ENCODE measurements at regions not wholly inside any gene's neighbourhood (a gene's known extent, or its start where the extent isn't known, plus 50 kb on each side); places are given as distances from the start of the nearest gene placed in this dataset.

DNA sequence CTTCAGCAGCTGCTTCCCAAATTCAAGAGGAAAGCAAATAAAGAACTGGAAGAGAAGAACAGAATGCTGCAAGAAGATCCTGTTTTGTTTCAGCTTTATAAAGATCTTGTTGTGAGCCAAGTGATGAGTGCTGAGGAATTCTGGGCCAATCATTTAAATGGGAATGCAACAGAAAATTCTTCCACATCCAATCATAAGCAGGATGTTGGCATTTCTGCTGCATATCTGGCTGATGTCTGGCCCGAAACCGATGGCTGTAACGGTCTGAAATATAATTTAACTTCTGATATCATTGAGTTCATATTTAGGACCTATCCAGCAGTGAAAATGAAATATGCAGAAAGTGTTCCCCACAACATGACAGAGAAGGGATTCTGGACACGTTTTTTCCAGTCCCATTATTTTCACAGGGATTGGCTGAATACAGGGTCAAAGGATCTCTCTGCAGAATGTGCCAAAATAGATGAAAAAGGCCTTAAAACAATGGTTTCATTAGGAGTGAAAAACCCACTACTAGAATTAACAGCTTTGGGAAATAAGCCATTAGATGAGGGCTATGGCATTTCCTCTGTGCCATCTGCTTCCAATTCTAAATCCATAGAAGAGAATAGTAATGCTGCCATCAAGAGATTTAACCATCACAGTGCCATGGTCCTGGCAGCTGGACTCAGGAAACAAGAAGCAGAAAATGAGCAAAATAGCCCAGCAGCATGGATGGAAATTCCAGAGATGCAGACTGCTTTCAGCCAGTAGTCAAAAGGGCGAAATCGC is 175.6 kb downstream of the MC4R start:
- TF ChIP-seq, protein P1, sequence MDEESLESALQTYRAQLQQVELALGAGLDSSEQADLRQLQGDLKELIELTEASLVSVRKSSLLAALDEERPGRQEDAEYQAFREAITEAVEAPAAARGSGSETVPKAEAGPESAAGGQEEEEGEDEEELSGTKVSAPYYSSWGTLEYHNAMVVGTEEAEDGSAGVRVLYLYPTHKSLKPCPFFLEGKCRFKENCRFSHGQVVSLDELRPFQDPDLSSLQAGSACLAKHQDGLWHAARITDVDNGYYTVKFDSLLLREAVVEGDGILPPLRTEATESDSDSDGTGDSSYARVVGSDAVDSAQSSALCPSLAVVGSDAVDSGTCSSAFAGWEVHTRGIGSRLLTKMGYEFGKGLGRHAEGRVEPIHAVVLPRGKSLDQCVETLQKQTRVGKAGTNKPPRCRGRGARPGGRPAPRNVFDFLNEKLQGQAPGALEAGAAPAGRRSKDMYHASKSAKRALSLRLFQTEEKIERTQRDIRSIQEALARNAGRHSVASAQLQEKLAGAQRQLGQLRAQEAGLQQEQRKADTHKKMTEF (CRISPR knock-in tag; IDR thresholded peaks at IDR 0.05): no peak
- TF ChIP-seq HNRNPK (IDR thresholded peaks at IDR 0.05; ENCODE audit: low read depth, low read length, poor library complexity, severe bottlenecking) (no peak), SOX5 (CRISPR knock-in tag; IDR thresholded peaks at IDR 0.05; ENCODE audit: borderline replicate concordance) (no peak)
- TF ChIP-seq, protein P2, sequence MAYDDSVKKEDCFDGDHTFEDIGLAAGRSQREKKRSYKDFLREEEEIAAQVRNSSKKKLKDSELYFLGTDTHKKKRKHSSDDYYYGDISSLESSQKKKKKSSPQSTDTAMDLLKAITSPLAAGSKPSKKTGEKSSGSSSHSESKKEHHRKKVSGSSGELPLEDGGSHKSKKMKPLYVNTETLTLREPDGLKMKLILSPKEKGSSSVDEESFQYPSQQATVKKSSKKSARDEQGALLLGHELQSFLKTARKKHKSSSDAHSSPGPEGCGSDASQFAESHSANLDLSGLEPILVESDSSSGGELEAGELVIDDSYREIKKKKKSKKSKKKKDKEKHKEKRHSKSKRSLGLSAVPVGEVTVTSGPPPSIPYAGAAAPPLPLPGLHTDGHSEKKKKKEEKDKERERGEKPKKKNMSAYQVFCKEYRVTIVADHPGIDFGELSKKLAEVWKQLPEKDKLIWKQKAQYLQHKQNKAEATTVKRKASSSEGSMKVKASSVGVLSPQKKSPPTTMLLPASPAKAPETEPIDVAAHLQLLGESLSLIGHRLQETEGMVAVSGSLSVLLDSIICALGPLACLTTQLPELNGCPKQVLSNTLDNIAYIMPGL (CRISPR knock-in tag; IDR thresholded peaks at IDR 0.05; ENCODE audit: borderline replicate concordance in 1 of 2, low read depth in 1 of 2): no peak
